Fibroblast of lung (primary cell): ENCODE measurements at regions not wholly inside any gene's neighbourhood (a gene's known extent, or its start where the extent isn't known, plus 50 kb on each side); places are given as distances from the start of the nearest gene placed in this dataset.

Experiments
- DNase-seq, 2 donors: peaks; one replicate each; pipeline versions ENCODE4 v3.0.0 to v3.0.0-alpha.2; 2010; ENCODE audit warnings: low read depth in 2 of 2
- H2AFZ ChIP-seq: 2 replicates; pipeline ENCODE4 v1.5.1; 2012; ENCODE audit warnings: low read length, control low read depth, inconsistent platforms
- H3K27ac ChIP-seq: 2 replicates; pipeline ENCODE4 v1.5.1; 2011; ENCODE audit warnings: low read length, control low read depth; ENCODE audit not compliant: insufficient read depth
- H3K27me3 ChIP-seq: 2 replicates; pipeline ENCODE4 v1.5.1; 2011; ENCODE audit warnings: mild to moderate bottlenecking, low read length; ENCODE audit not compliant: control insufficient read depth, insufficient read depth
- H3K36me3 ChIP-seq: 2 replicates; pipeline ENCODE4 v1.5.1; 2011; ENCODE audit warnings: low read length; ENCODE audit not compliant: control insufficient read depth, insufficient read depth
- H3K4me1 ChIP-seq: 2 replicates; pipeline ENCODE4 v1.5.1; 2011; ENCODE audit warnings: low read length; ENCODE audit not compliant: control insufficient read depth, insufficient read depth; ENCODE audit errors: extremely low read depth
- H3K4me2 ChIP-seq: 2 replicates; pipeline ENCODE4 v1.5.1; 2011; ENCODE audit warnings: low read length, control low read depth; ENCODE audit not compliant: insufficient read depth; ENCODE audit errors: extremely low read depth
- H3K4me3 ChIP-seq, 4 experiments: fragments of 200-600 bp in 1 of 4; sonication (generic) in 1 of 4; replicated peaks in 1 of 4; 2 replicates each; pipeline ENCODE4 v1.5.1; 2011 to 2016; ENCODE audit warnings: low read length in 4 of 4, low read depth in 3 of 4, mild to moderate bottlenecking in 3 of 4, control low read depth in 2 of 4, inconsistent platforms in 1 of 4, mixed read lengths in 1 of 4; ENCODE audit not compliant: insufficient read depth in 1 of 4; ENCODE audit errors: control extremely low read depth in 1 of 4
- H3K79me2 ChIP-seq: 2 replicates; pipeline ENCODE4 v1.5.1; 2012; ENCODE audit warnings: mild to moderate bottlenecking, low read length, inconsistent platforms; ENCODE audit not compliant: control insufficient read depth, insufficient read depth
- H3K9ac ChIP-seq: 2 replicates; pipeline ENCODE4 v1.5.1; 2011; ENCODE audit warnings: mild to moderate bottlenecking, low read length, control low read depth; ENCODE audit not compliant: insufficient read depth
- H3K9me3 ChIP-seq: 2 replicates; pipeline ENCODE4 v1.5.1; 2012; ENCODE audit warnings: low read depth, low read length; ENCODE audit not compliant: control insufficient read depth, insufficient read depth
- H4K20me1 ChIP-seq: 2 replicates; pipeline ENCODE4 v1.5.1; 2011; ENCODE audit warnings: low read length; ENCODE audit not compliant: control insufficient read depth, insufficient read depth; ENCODE audit errors: extremely low read depth
- CTCF ChIP-seq, 2 donors: IDR thresholded peaks in 1 of 2; conservative IDR thresholded peaks in 1 of 2; 1 replicate in 1 of 2; 2 replicates in 1 of 2; pipeline ENCODE4 v1.5.1; 2011 to 2012; ENCODE audit warnings: low read length in 2 of 2, control low read depth in 1 of 2, inconsistent platforms in 1 of 2, low read depth in 1 of 2, mild to moderate bottlenecking in 1 of 2
- EZH2 ChIP-seq: IDR thresholded peaks from 2 replicates; pipeline ENCODE4 v1.5.1; 2012; ENCODE audit warnings: low read length, control low read depth, mild to moderate bottlenecking; ENCODE audit errors: missing control alignments

- Histone ChIP-seq H3K27me3 (no peaks in the 10 kb centered on the region), H3K4me3 (no peak overlapping the region), H2AFZ (no peak overlapping the region), H3K9ac (no peak overlapping the region), H3K36me3 (no peaks in the 10 kb centered on the region), H4K20me1 (no peaks in the 10 kb centered on the region), H3K27ac (no peak overlapping the region), H3K4me2 (no peak overlapping the region), H3K9me3 (no peaks in the 10 kb centered on the region), H3K4me1 (no peaks in the 10 kb centered on the region), H3K79me2 (no peaks in the 10 kb centered on the region)
- DNase-seq: no peak
- TF ChIP-seq EZH2 (no peak), CTCF (conservative IDR thresholded peaks at IDR 0.05 in 1 of 2, IDR thresholded peaks at IDR 0.05 in 1 of 2; ENCODE audit: low read depth in 1 of 2, low read length in 2 of 2) (no peak)
These were observed 273.1 kb downstream of the PCDH20 start for GRCh38 chr13:61142506-61142905.

- Histone ChIP-seq H2AFZ (no peak overlapping the region), H4K20me1 (no peaks in the 10 kb centered on the region), H3K4me1 (no peaks in the 10 kb centered on the region), H3K36me3 (no peaks in the 10 kb centered on the region), H3K9me3 (no peaks in the 10 kb centered on the region), H3K27me3 (no peaks in the 10 kb centered on the region), H3K27ac (no peak overlapping the region), H3K79me2 (no peaks in the 10 kb centered on the region), H3K4me2 (no peak overlapping the region), H3K4me3 (no peak overlapping the region), H3K9ac (no peak overlapping the region)
- DNase-seq: no peak
- no peak for TF ChIP-seq EZH2
These were observed 276.8 kb downstream of the PCDH20 start for GRCh38 chr13:61138857-61139256.

- H3K4me2 ChIP-seq: no peak overlapping the region
- H3K9me3 ChIP-seq: no peaks in the 10 kb centered on the region
- H2AFZ ChIP-seq: no peak overlapping the region
- no peaks in the 10 kb centered on the region for H3K36me3 ChIP-seq
- H3K79me2 ChIP-seq: no peaks in the 10 kb centered on the region
- DNase-seq: no peak
- no peaks in the 10 kb centered on the region for H3K27me3 ChIP-seq
- no peak for TF ChIP-seq CTCF (conservative IDR thresholded peaks at IDR 0.05 in 1 of 2, IDR thresholded peaks at IDR 0.05 in 1 of 2; ENCODE audit: low read depth in 1 of 2, low read length in 2 of 2)
- TF ChIP-seq EZH2: no peak
- H3K4me1 ChIP-seq: no peaks in the 10 kb centered on the region
- H3K27ac ChIP-seq: no peak overlapping the region
- no peaks in the 10 kb centered on the region for H4K20me1 ChIP-seq
- no peak overlapping the region for H3K9ac ChIP-seq
- H3K4me3 ChIP-seq: no peak overlapping the region
These were observed 279.1 kb downstream of the PCDH20 start for GRCh38 chr13:61136515-61136914.
